Neuronal stem cell (in vitro differentiated cells): ENCODE measurements at regions not wholly inside any gene's neighbourhood (a gene's known extent, or its start where the extent isn't known, plus 50 kb on each side); places are given as distances from the start of the nearest gene placed in this dataset.

Source experiments
- DNase-seq: peaks from one replicate; pipeline ENCODE4 v3.0.0-alpha.2; 2013; ENCODE audit warnings: low spot score
- H2AFZ ChIP-seq: one replicate; pipeline ENCODE4 v1.6.1; 2013; ENCODE audit warnings: mild to moderate bottlenecking, low read length, inconsistent platforms
- H2AK5ac ChIP-seq: 2 replicates; pipeline ENCODE4 v1.6.1; 2013; ENCODE audit warnings: low read depth, mild to moderate bottlenecking, inconsistent platforms, low read length, moderate library complexity, mixed read lengths
- H2BK120ac ChIP-seq: 2 replicates; pipeline ENCODE4 v1.6.1; 2013; ENCODE audit warnings: low read depth, mild to moderate bottlenecking, inconsistent platforms, low read length, moderate library complexity, mixed read lengths
- H2BK12ac ChIP-seq: one replicate; pipeline ENCODE4 v1.6.1; 2013; ENCODE audit warnings: low read length, inconsistent platforms
- H2BK15ac ChIP-seq: 2 replicates; pipeline ENCODE4 v1.6.1; 2013; ENCODE audit warnings: mild to moderate bottlenecking, low read length, inconsistent platforms, mixed read lengths
- H2BK5ac ChIP-seq: one replicate; pipeline ENCODE4 v1.6.1; 2013; ENCODE audit warnings: inconsistent platforms, mild to moderate bottlenecking, low read length, moderate library complexity
- H3K14ac ChIP-seq: one replicate; pipeline ENCODE4 v1.6.1; 2013; ENCODE audit warnings: low read length, inconsistent platforms
- H3K18ac ChIP-seq: 2 replicates; pipeline ENCODE4 v1.6.1; 2013; ENCODE audit warnings: low read length, inconsistent platforms
- H3K23ac ChIP-seq: 2 replicates; pipeline ENCODE4 v1.6.1; 2013; ENCODE audit warnings: low read depth, mild to moderate bottlenecking, mixed read lengths, low read length, inconsistent platforms; ENCODE audit not compliant: poor library complexity
- H3K27ac ChIP-seq: replicated peaks from 3 replicates; pipeline ENCODE4 v1.5.1; 2013; ENCODE audit warnings: low read length, inconsistent platforms
- H3K27me3 ChIP-seq, 3 experiments: 2 replicates each; pipeline ENCODE4 v1.6.1; 2013; ENCODE audit warnings: low read length in 3 of 3, mild to moderate bottlenecking in 2 of 3, inconsistent platforms in 1 of 3, low read depth in 1 of 3, mixed read lengths in 1 of 3, moderate library complexity in 1 of 3; ENCODE audit not compliant: control insufficient read depth in 3 of 3, insufficient read depth in 3 of 3
- H3K36me3 ChIP-seq, 2 donors: replicated peaks in 1 of 2; 2 replicates each; pipeline ENCODE4 v1.6.1; 2013; ENCODE audit warnings: low read length in 2 of 2; ENCODE audit not compliant: control insufficient read depth in 2 of 2, insufficient read depth in 2 of 2
- H3K4ac ChIP-seq: 2 replicates; pipeline ENCODE4 v1.6.1; 2013; ENCODE audit warnings: inconsistent platforms, mild to moderate bottlenecking, low read length, moderate library complexity
- H3K4me1 ChIP-seq, 2 donors: 1 replicate in 1 of 2; 2 replicates in 1 of 2; pipeline ENCODE4 v1.6.1; 2013; ENCODE audit warnings: low read length in 2 of 2, low read depth in 1 of 2; ENCODE audit not compliant: control insufficient read depth in 2 of 2, insufficient read depth in 1 of 2
- H3K4me2 ChIP-seq: one replicate; pipeline ENCODE4 v1.6.1; 2013; ENCODE audit warnings: mild to moderate bottlenecking, low read length, inconsistent platforms; ENCODE audit not compliant: insufficient read depth, poor library complexity, severe bottlenecking
- H3K4me3 ChIP-seq, 2 donors: 2 replicates each; pipeline ENCODE4 v1.5.1; 2013; ENCODE audit warnings: low read length in 2 of 2, mild to moderate bottlenecking in 2 of 2, inconsistent platforms in 1 of 2, moderate library complexity in 1 of 2
- H3K79me1 ChIP-seq: one replicate; pipeline ENCODE4 v1.6.1; 2013; ENCODE audit warnings: low read depth, mild to moderate bottlenecking, inconsistent platforms, low read length, moderate library complexity
- H3K9ac ChIP-seq: one replicate; pipeline ENCODE4 v1.6.1; 2013; ENCODE audit warnings: mild to moderate bottlenecking, low read depth, low read length, inconsistent platforms; ENCODE audit not compliant: poor library complexity
- H3K9me3 ChIP-seq, 2 donors: replicated peaks in 1 of 2; 2 replicates each; pipeline versions ENCODE3 to v1.6.1; 2013; ENCODE audit warnings: low read length in 2 of 2, mild to moderate bottlenecking in 2 of 2, inconsistent platforms in 1 of 2, low read depth in 1 of 2, mixed read lengths in 1 of 2, moderate library complexity in 1 of 2; ENCODE audit not compliant: control insufficient read depth in 2 of 2, insufficient read depth in 1 of 2
- H4K8ac ChIP-seq: one replicate; pipeline ENCODE4 v1.6.1; 2013; ENCODE audit warnings: low read depth, mild to moderate bottlenecking, inconsistent platforms, low read length, moderate library complexity
- H4K91ac ChIP-seq: one replicate; pipeline ENCODE4 v1.6.1; 2013; ENCODE audit warnings: low read length, low read depth, mild to moderate bottlenecking, inconsistent platforms; ENCODE audit not compliant: poor library complexity
- WGBS, 2 donors: extraction: QIAGEN DNeasy Blood & Tissue Kit; methylation state at CpG; one replicate each; pipeline ENCODE4 v1.1.7; 2013; ENCODE audit warnings: missing lambda C conversion rate in 2 of 2, mixed read lengths in 1 of 2; ENCODE audit not compliant: insufficient read length in 2 of 2, insufficient replicate concordance in 1 of 2; ENCODE audit errors: extremely low coverage in 2 of 2; 5-methylcytosine and 5-hydroxymethylcytosine counted together

GRCh38 chr6:9007027-9007426 lies 571.7 kb upstream of the SLC35B3 start:
- Histone ChIP-seq H3K36me3 (no peaks in the 10 kb centered on the region), H3K14ac (no peak overlapping the region), H4K8ac (no peak overlapping the region), H3K27me3 (no peaks in the 10 kb centered on the region), H3K27ac (no peak overlapping the region), H3K79me1 (no peaks in the 10 kb centered on the region), H2AK5ac (no peak overlapping the region), H3K18ac (no peak overlapping the region), H2BK5ac (no peak overlapping the region), H3K4me2 (no peak overlapping the region), H2BK120ac (no peak overlapping the region), H3K4me1 (no peaks in the 10 kb centered on the region), H2BK15ac (no peak overlapping the region), H2BK12ac (no peak overlapping the region), H3K9me3 (no peaks in the 10 kb centered on the region), H3K4me3 (no peak overlapping the region), H3K4ac (no peak overlapping the region), H3K23ac (no peak overlapping the region), H2AFZ (no peak overlapping the region), H4K91ac (no peak overlapping the region), H3K9ac (no peak overlapping the region)
- no peak for DNase-seq
- no CpG with 5 or more reads among the region's 5 CpGs for WGBS, 2 donors

- H3K4me2 ChIP-seq: no peak overlapping the region
These were observed 567.5 kb upstream of the SLC35B3 start for GRCh38 chr6:9002833-9003232.

GRCh38 chr6:8995156-8995555 lies 559.8 kb upstream of the SLC35B3 start:
- H2AK5ac ChIP-seq: no peak overlapping the region
- no peak overlapping the region for H3K23ac ChIP-seq
- H2BK12ac ChIP-seq: no peak overlapping the region
- no peak overlapping the region for H3K27ac ChIP-seq
- no peaks in the 10 kb centered on the region for H3K9me3 ChIP-seq
- no peak overlapping the region for H4K8ac ChIP-seq
- H3K27me3 ChIP-seq: no peaks in the 10 kb centered on the region
- no peak overlapping the region for H3K14ac ChIP-seq
- no peak overlapping the region for H4K91ac ChIP-seq
- H3K79me1 ChIP-seq: no peaks in the 10 kb centered on the region
- no peak overlapping the region for H3K9ac ChIP-seq
- peak overlapping the region in 1 of 2 donors; percentile 66 for H3K4me3 ChIP-seq
- no peak overlapping the region for H2AFZ ChIP-seq
- H3K36me3 ChIP-seq: no peaks in the 10 kb centered on the region
- H2BK15ac ChIP-seq: no peak overlapping the region
- no peak overlapping the region for H3K18ac ChIP-seq
- no peak overlapping the region for H2BK120ac ChIP-seq
- H2BK5ac ChIP-seq: no peak overlapping the region
- no CpG with 5 or more reads among the region's 1 CpG for WGBS, 2 donors
- peaks cover 0 to 2% of the 10 kb centered on the region in 2 donors for H3K4me1 ChIP-seq
- H3K4me2 ChIP-seq: no peak overlapping the region
- no peak for DNase-seq
- no peak overlapping the region for H3K4ac ChIP-seq

More at GRCh38 chr6:9002833-9003232, 567.5 kb upstream of the SLC35B3 start:
- Histone ChIP-seq H2BK15ac (no peak overlapping the region), H4K91ac (no peak overlapping the region), H2BK5ac (no peak overlapping the region), H3K27me3 (no peaks in the 10 kb centered on the region), H4K8ac (no peak overlapping the region), H3K36me3 (no peaks in the 10 kb centered on the region), H3K4ac (no peak overlapping the region), H3K4me3 (no peak overlapping the region), H3K23ac (no peak overlapping the region), H3K4me1 (no peaks in the 10 kb centered on the region), H3K9me3 (no peaks in the 10 kb centered on the region), H2AFZ (no peak overlapping the region), H3K14ac (no peak overlapping the region), H3K79me1 (no peaks in the 10 kb centered on the region), H2BK120ac (no peak overlapping the region), H3K18ac (no peak overlapping the region), H3K9ac (no peak overlapping the region), H2BK12ac (no peak overlapping the region), H3K27ac (no peak overlapping the region), H2AK5ac (no peak overlapping the region)
- no peak for DNase-seq
- no CpG with 5 or more reads among the region's 6 CpGs for WGBS, 2 donors

GRCh38 chr6:8993111-8993510 lies 557.8 kb upstream of the SLC35B3 start:
- Histone ChIP-seq H3K9ac (no peak overlapping the region), H2BK120ac (no peak overlapping the region), H3K14ac (no peak overlapping the region), H3K23ac (no peak overlapping the region), H3K4me3 (no peak overlapping the region), H2BK5ac (no peak overlapping the region), H3K27ac (no peak overlapping the region), H3K79me1 (no peaks in the 10 kb centered on the region), H3K36me3 (no peaks in the 10 kb centered on the region), H3K27me3 (no peaks in the 10 kb centered on the region), H3K4ac (no peak overlapping the region), H3K4me1 (peaks cover 0 to 2% of the 10 kb centered on the region in 2 donors), H3K4me2 (no peak overlapping the region), H3K18ac (no peak overlapping the region), H4K91ac (no peak overlapping the region), H2BK12ac (no peak overlapping the region), H2BK15ac (no peak overlapping the region), H4K8ac (no peak overlapping the region), H2AK5ac (no peak overlapping the region), H2AFZ (no peak overlapping the region), H3K9me3 (no peaks in the 10 kb centered on the region)
- no CpG with 5 or more reads among the region's 3 CpGs for WGBS, 2 donors
- DNase-seq: no peak
